LNCaP clone FGC (cell line): ENCODE measurements at regions not wholly inside any gene's neighbourhood (a gene's known extent, or its start where the extent isn't known, plus 50 kb on each side); places are given as distances from the start of the nearest gene placed in this dataset.
A peak's percentile ranks its signal among the peaks of the same experiment; 100 is the strongest.

Source experiments
- DNase-seq: peaks from one replicate; pipeline ENCODE4 v3.0.0-alpha.2; 2011; ENCODE audit warnings: low read depth
- H3K4me3 ChIP-seq: 2 replicates; pipeline ENCODE4 v1.5.1; 2011; ENCODE audit warnings: mild to moderate bottlenecking, low read depth, low read length, control low read depth
- CTCF ChIP-seq: IDR thresholded peaks from 2 replicates; pipeline ENCODE4 v1.5.1; 2012; ENCODE audit warnings: mild to moderate bottlenecking; ENCODE audit not compliant: control insufficient read depth, insufficient read depth; ENCODE audit errors: extremely low read depth

GRCh38 chr6:11432091-11432490, 105.5 kb upstream of the TMEM170B start:
- DNase-seq, result no peak
- no peak overlapping the region for H3K4me3 ChIP-seq
- TF ChIP-seq CTCF, result no peak

- no peak for DNase-seq
- H3K4me3 ChIP-seq, result no peak overlapping the region
- TF ChIP-seq CTCF, result no peak
Observed at GRCh38 chr6:11431455-11431937, 106.1 kb upstream of the TMEM170B start.

GRCh38 chr6:11430036-11430435, 107.5 kb upstream of the TMEM170B start:
- DNase-seq, result no peak
- no peak overlapping the region for H3K4me3 ChIP-seq
- no peak for TF ChIP-seq CTCF

GRCh38 chr6:11429577-11429976, 108.0 kb upstream of the TMEM170B start:
- H3K4me3 ChIP-seq, result no peak overlapping the region
- DNase-seq, result no peak
- TF ChIP-seq CTCF, result no peak

- no peak for DNase-seq
- TF ChIP-seq CTCF, result no peak
- no peak overlapping the region for H3K4me3 ChIP-seq
Observed at GRCh38 chr6:11428895-11429294, 108.7 kb upstream of the TMEM170B start.

GRCh38 chr6:11428371-11428770, 109.2 kb upstream of the TMEM170B start:
- peak; percentile 38 for DNase-seq
- no peak overlapping the region for H3K4me3 ChIP-seq
- TF ChIP-seq CTCF, result no peak

GRCh38 chr6:11427723-11428245, 109.8 kb upstream of the TMEM170B start:
- no peak overlapping the region for H3K4me3 ChIP-seq
- DNase-seq, result no peak
- TF ChIP-seq CTCF, result no peak
